A673 (cell line): ENCODE measurements at regions not wholly inside any gene's neighbourhood (a gene's known extent, or its start where the extent isn't known, plus 50 kb on each side); places are given as distances from the start of the nearest gene placed in this dataset.

ENCODE experiments used
- CTCF ChIP-seq: fragments of 300-800, 200-600 bp; sonication (generic); conservative IDR thresholded peaks from 2 replicates; pipeline ENCODE4 v1.5.1; 2017; ENCODE audit warnings: low read depth, mild to moderate bottlenecking, antibody characterized with exemption, low read length, moderate library complexity, mixed read lengths
- EZH2 ChIP-seq: fragments of 200-600 bp; sonication (generic); IDR thresholded peaks from 2 replicates; pipeline ENCODE4 v1.6.1; 2017; ENCODE audit warnings: borderline replicate concordance, low read depth, mild to moderate bottlenecking, mixed read lengths, antibody characterized with exemption, low read length; ENCODE audit not compliant: poor library complexity, severe bottlenecking

- TF ChIP-seq EZH2 (no peak), CTCF (no peak)
These were observed 98.6 kb downstream of the LSMEM1 start for GRCh38 chr7:112579388-112579787.
